ENCODE measurements at regions not wholly inside any gene's neighbourhood (a gene's known extent, or its start where the extent isn't known, plus 50 kb on each side); places are given as distances from the start of the nearest gene placed in this dataset.

DNA sequence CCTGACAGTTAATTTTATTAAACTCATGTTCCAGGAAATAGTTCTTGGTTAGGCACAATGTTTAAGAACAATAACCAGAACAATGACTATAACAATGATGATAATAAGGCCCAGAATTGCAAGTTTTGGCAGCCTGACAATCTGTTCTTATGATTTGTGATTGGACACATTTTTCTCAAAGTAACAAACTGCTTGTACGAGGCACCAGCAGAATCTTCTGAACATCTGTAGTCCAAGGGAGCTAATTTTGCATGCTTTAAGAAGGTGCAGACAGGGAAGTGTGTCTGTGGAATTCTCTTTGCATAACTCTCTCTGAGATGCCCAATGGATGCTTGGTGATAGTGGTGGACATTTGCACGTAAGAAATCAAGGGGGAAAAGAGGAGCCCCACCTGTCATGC lies 709.3 kb downstream of the SLC4A3 start:
- no peak for DNase-seq (ENCODE audit: extremely low spot score)
- ChIA-PET CTCF (no interaction called here), POLR2A (no interaction called here)
- no peak for TF ChIP-seq ZNF384 (IDR thresholded peaks at IDR 0.05)

DNA sequence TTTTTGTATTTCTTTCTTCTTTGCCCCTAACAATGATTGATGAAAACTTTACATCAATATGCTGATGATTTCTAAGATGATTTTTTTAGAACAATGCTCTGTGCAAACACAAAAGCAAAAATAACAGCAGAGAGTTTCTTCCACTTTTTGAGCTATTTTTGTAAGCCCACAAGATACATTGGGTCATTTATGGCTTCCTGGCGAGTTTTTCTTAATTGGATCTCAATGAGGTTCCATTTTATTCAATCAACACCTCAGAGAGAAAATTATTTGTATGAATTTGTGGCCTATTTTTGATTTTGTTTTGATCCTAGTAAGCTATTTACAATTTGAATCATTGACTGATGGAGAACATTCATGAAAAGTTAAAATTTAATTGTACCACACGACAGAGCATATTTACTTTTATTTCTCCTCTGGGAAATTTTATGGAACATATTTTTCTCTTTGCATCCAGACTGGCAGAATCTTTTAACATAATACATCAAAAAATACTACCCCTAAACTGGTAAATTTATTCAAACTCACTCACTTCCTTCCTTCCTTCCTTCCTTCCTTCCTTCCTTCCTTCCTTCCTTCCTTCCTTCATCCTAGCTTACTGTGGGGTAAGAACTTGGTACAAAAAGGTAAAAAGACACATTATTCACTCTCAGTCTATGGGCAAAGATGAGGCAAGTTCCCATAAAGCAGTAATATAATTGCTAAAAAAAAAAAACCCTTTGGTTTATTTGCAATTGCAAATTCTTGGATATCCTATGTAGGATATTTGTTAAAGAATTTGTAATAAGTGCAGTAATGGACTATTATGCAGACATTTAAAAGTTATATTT lies 710.4 kb downstream of the SLC4A3 start:
- CTCF ChIA-PET = interaction anchor here (0.7 kb wide), 1 partner anchor 52 kb away, joined by 3 read pairs; no protein-coding TSS in a partner anchor
- TF ChIP-seq NFRKB (IDR thresholded peaks at IDR 0.05) (no peak), BHLHE40 (IDR thresholded peaks at IDR 0.05; ENCODE audit: borderline replicate concordance) (no peak), ELF4 (IDR thresholded peaks at IDR 0.05) (no peak), FOXA1 (IDR thresholded peaks at IDR 0.05) (no peak), SP1 (IDR thresholded peaks at IDR 0.05) (no peak), FOXK2 (IDR thresholded peaks at IDR 0.05) (no peak), FOXM1 (IDR thresholded peaks at IDR 0.05; ENCODE audit: borderline replicate concordance) (no peak), L3MBTL2 (conservative IDR thresholded peaks at IDR 0.05) (no peak), ARNT (IDR thresholded peaks at IDR 0.05) (no peak), SUZ12 (IDR thresholded peaks at IDR 0.05) (no peak), CTBP1 (IDR thresholded peaks at IDR 0.05; ENCODE audit: borderline replicate concordance) (no peak), ZNF384 (IDR thresholded peaks at IDR 0.05) (no peak)
- TF ChIP-seq, protein P1, sequence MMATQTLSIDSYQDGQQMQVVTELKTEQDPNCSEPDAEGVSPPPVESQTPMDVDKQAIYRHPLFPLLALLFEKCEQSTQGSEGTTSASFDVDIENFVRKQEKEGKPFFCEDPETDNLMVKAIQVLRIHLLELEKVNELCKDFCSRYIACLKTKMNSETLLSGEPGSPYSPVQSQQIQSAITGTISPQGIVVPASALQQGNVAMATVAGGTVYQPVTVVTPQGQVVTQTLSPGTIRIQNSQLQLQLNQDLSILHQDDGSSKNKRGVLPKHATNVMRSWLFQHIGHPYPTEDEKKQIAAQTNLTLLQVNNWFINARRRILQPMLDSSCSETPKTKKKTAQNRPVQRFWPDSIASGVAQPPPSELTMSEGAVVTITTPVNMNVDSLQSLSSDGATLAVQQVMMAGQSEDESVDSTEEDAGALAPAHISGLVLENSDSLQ (IDR thresholded peaks at IDR 0.05) = no peak
- no peak for DNase-seq (ENCODE audit: extremely low spot score)
- POLR2A ChIA-PET = no interaction called here

DNA sequence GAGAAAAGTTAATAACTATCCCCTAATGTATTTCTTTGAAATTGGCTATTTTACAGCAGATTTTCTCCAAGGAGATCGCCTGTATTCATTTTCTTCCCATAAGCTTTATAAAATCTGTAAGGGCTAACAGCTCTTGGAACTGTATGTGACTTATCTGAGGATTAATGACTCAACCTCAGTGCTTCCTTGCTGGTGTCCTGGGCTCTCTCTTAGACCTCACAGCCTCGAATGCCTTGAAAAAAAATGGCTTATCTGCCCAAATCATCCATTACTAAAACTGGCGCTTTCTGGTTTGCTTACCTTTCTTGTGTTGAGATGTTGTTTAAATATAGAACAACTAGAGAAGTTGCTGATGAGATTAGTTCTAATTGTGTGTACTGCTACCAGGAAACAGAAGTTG lies 713.6 kb downstream of the SLC4A3 start:
- no peak for DNase-seq (ENCODE audit: extremely low spot score)
- ChIA-PET POLR2A (no interaction called here), CTCF (no interaction called here)
- no peak for TF ChIP-seq ELF4 (IDR thresholded peaks at IDR 0.05)

DNA sequence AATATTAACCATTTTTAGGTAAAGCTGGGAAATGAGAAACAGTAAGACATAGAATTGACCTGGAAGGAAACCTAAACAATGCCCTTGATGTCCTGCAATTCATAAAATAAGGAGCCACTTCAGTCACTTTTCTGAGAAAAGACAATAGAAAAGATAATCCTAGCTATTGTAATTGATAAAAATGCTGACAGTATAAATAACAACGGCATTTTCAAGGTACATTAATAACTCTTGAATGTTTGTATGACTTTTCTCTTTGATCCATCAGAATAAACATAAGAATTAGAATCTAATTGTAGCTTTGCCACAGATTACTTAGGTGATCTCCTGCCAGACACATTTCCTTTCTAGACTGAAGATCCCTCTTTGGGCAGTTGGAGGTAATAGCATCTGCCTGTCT lies 719.5 kb downstream of the SLC4A3 start:
- DNase-seq (ENCODE audit: extremely low spot score) = no peak
- CTCF ChIA-PET = no interaction called here
- POLR2A ChIA-PET = no interaction called here
- no peak for TF ChIP-seq LEF1 (IDR thresholded peaks at IDR 0.05; ENCODE audit: borderline replicate concordance)
- no peak for TF ChIP-seq L3MBTL2 (conservative IDR thresholded peaks at IDR 0.05)
- no peak for TF ChIP-seq ARNT (IDR thresholded peaks at IDR 0.05)
- TF ChIP-seq FOXK2 (IDR thresholded peaks at IDR 0.05) = no peak
- TF ChIP-seq HDGF (IDR thresholded peaks at IDR 0.05; ENCODE audit: borderline replicate concordance) = no peak
- TF ChIP-seq CTBP1 (IDR thresholded peaks at IDR 0.05; ENCODE audit: borderline replicate concordance) = no peak
- TF ChIP-seq, protein P1 (IDR thresholded peaks at IDR 0.05) = no peak
- no peak for TF ChIP-seq SUZ12 (IDR thresholded peaks at IDR 0.05)
- TF ChIP-seq FOXM1 (IDR thresholded peaks at IDR 0.05; ENCODE audit: borderline replicate concordance) = no peak
- TF ChIP-seq NFRKB (IDR thresholded peaks at IDR 0.05) = no peak
- TF ChIP-seq ELF4 (IDR thresholded peaks at IDR 0.05) = no peak
- TF ChIP-seq SP1 (IDR thresholded peaks at IDR 0.05) = no peak
- TF ChIP-seq BHLHE40 (IDR thresholded peaks at IDR 0.05; ENCODE audit: borderline replicate concordance) = no peak
- TF ChIP-seq FOXA1 (IDR thresholded peaks at IDR 0.05) = no peak

DNA sequence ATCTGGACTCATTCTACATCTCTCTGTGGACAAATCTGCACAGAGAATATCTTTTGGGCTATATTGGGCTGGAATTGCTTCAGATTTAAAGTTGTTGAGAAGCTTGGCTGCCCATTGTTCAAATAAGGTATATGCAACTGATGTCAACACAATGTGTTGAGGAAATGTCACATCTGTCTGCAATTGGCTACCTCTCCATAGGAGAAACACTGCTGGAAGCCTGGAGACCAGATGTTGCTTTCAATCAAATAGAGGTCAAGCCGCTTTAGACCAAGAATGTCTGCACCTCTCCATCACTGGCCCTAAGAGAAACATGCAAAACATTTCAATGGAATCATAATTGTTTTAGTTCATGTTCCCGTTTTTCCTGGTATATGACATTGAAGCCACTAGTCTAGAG lies 720.2 kb downstream of the SLC4A3 start:
- ChIA-PET CTCF (no interaction called here), POLR2A (no interaction called here)

DNA sequence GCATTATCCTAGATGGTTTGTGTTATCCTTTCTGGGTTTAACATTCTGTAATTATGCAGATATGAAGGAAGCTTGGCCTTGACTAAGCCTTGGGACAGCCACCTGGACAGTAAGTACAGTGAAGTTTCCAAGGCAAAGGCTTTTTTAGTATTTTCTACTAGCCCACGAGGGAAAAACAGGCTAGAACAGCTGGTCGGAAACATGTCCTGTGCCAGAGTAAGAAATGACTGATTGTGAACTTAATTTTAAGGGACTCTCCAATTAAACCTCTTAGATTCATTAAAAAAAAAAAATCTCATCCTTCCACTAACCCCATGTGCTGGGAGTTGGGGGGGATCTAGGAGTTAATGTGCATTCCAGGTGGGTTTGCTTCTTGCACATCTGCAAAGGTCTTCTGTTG lies 720.8 kb downstream of the SLC4A3 start:
- ChIA-PET CTCF (no interaction called here), POLR2A (no interaction called here)
- TF ChIP-seq TARDBP (IDR thresholded peaks at IDR 0.05) = no peak
- TF ChIP-seq L3MBTL2 (conservative IDR thresholded peaks at IDR 0.05) = no peak
- no peak for DNase-seq (ENCODE audit: extremely low spot score)

More for the DNA sequence above, 720.2 kb downstream of the SLC4A3 start:
- no peak for TF ChIP-seq ARNT (IDR thresholded peaks at IDR 0.05)
- no peak for TF ChIP-seq HDGF (IDR thresholded peaks at IDR 0.05; ENCODE audit: borderline replicate concordance)
- TF ChIP-seq SUZ12 (IDR thresholded peaks at IDR 0.05) = no peak
- TF ChIP-seq FOXA1 (IDR thresholded peaks at IDR 0.05) = no peak
- TF ChIP-seq FOXK2 (IDR thresholded peaks at IDR 0.05) = no peak
- no peak for TF ChIP-seq NFRKB (IDR thresholded peaks at IDR 0.05)
- TF ChIP-seq L3MBTL2 (conservative IDR thresholded peaks at IDR 0.05) = no peak
- TF ChIP-seq CTBP1 (IDR thresholded peaks at IDR 0.05; ENCODE audit: borderline replicate concordance) = no peak
- TF ChIP-seq ELF4 (IDR thresholded peaks at IDR 0.05) = no peak
- TF ChIP-seq, protein P1 (IDR thresholded peaks at IDR 0.05) = no peak
- no peak for TF ChIP-seq TARDBP (IDR thresholded peaks at IDR 0.05)
- no peak for TF ChIP-seq LEF1 (IDR thresholded peaks at IDR 0.05; ENCODE audit: borderline replicate concordance)
- TF ChIP-seq SP1 (IDR thresholded peaks at IDR 0.05) = no peak
- TF ChIP-seq ZNF384 (IDR thresholded peaks at IDR 0.05) = no peak
- no peak for TF ChIP-seq BHLHE40 (IDR thresholded peaks at IDR 0.05; ENCODE audit: borderline replicate concordance)
- TF ChIP-seq FOXM1 (IDR thresholded peaks at IDR 0.05; ENCODE audit: borderline replicate concordance) = no peak
- DNase-seq (ENCODE audit: extremely low spot score) = no peak

DNA sequence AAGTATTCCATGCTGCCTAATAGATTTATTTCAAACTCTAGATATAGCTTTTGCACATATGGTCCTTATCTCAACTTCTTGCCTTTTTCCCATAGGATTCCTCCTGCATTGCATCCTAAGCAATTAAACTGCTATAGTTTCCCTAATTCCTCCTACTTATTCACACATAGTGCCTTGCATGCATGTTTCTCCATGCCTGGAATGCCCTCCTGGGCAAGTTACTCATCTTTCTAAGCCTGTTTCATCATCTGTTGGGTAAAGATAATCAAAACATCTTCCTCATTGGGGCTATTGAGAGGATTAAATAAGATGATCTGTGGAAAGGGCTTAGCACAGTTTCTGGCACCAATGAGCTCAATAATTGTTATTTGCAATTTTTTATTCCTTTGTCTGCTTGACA lies 726.5 kb downstream of the SLC4A3 start:
- no peak for TF ChIP-seq NFRKB (IDR thresholded peaks at IDR 0.05)
- TF ChIP-seq LEF1 (IDR thresholded peaks at IDR 0.05; ENCODE audit: borderline replicate concordance) = no peak
- no peak for TF ChIP-seq HDGF (IDR thresholded peaks at IDR 0.05; ENCODE audit: borderline replicate concordance)
- no peak for TF ChIP-seq FOXK2 (IDR thresholded peaks at IDR 0.05)
- no peak for TF ChIP-seq SP1 (IDR thresholded peaks at IDR 0.05)
- TF ChIP-seq, protein P1 (IDR thresholded peaks at IDR 0.05) = no peak
- TF ChIP-seq ZNF384 (IDR thresholded peaks at IDR 0.05) = no peak
- TF ChIP-seq BHLHE40 (IDR thresholded peaks at IDR 0.05; ENCODE audit: borderline replicate concordance) = no peak
- no peak for TF ChIP-seq L3MBTL2 (conservative IDR thresholded peaks at IDR 0.05)
- TF ChIP-seq CTBP1 (IDR thresholded peaks at IDR 0.05; ENCODE audit: borderline replicate concordance) = no peak
- no peak for TF ChIP-seq ARNT (IDR thresholded peaks at IDR 0.05)
- ChIA-PET POLR2A (no interaction called here), CTCF (no interaction called here)
- DNase-seq (ENCODE audit: extremely low spot score) = no peak

Measured in HEK293T (cell line).